ENCODE measurements at regions not wholly inside any gene's neighbourhood (a gene's known extent, or its start where the extent isn't known, plus 50 kb on each side); places are given as distances from the start of the nearest gene placed in this dataset.

DNA sequence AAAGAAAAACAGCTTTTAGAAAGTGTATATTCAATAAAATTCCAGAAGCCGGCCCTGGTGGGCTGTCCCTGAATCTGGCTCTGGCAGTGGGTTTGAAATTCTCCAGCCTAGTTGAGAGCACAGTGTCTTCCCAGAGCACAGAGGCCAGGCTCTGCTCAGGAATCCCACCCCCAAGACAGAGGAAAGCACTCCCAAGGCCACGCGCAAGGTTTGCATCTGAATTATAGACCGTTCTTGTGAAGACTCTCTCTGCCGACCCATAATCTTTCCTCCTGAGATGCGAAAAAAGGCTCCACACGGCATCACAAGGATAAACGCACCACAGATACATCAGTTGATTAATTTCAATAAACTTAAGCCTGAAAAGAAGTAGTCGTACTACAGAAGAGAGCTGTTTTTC, 342.2 kb downstream of the CMPK2 start:
- no peaks in the 10 kb centered on the region for H3K36me3 ChIP-seq (ENCODE audit: control insufficient read depth in 1 of 2, insufficient read depth in 2 of 2, low read length in 2 of 2)
- no peaks in the 10 kb centered on the region for H3K4me1 ChIP-seq (ENCODE audit: control insufficient read depth in 1 of 2, insufficient read depth in 2 of 2, low read length in 2 of 2)
- DNase-seq (ENCODE audit: low read depth, low spot score) (no peak), ATAC-seq (no peak)
- intact Hi-C loops (cut with micrococcal nuclease): no loop called here
- BruUV-seq (replicated peaks): no TSS peak
- H3K79me2 ChIP-seq (ENCODE audit: insufficient read depth, low read length): no peaks in the 10 kb centered on the region
- ChIA-PET CTCF (no interaction called here), POLR2A (no interaction called here), RAD21 (ENCODE audit: low non-redundant PET in 1 of 2, low total read pairs in 2 of 2, uncharacterized antibody in 2 of 2, unreplicated experiment in 2 of 2) (no interaction called here)
- no peaks in the 10 kb centered on the region for H3K9me3 ChIP-seq (ENCODE audit: control insufficient read depth in 1 of 2, insufficient read depth in 1 of 2, low read depth in 1 of 2, low read length in 2 of 2)
- H3K9me2 ChIP-seq (ENCODE audit: insufficient read depth): no peaks in the 10 kb centered on the region
- no peak overlapping the region for H3K4me3 ChIP-seq (replicated peaks in 1 of 2; ENCODE audit: low read depth in 1 of 2, low read length in 2 of 2)
- H4K20me1 ChIP-seq (ENCODE audit: insufficient read depth): no peaks in the 10 kb centered on the region
- no peak overlapping the region for H3K4me2 ChIP-seq (ENCODE audit: low read length)
- H3K27ac ChIP-seq (ENCODE audit: low read depth, low read length): no peak overlapping the region
- TF ChIP-seq SP1 (IDR thresholded peaks at IDR 0.05; ENCODE audit: low read depth) (no peak), ZBTB33 (IDR thresholded peaks at IDR 0.05; ENCODE audit: extremely low read depth, insufficient replicate concordance, low read length) (no peak), CBX3 (IDR thresholded peaks at IDR 0.05; ENCODE audit: low read depth) (no peak), EGR1 (IDR thresholded peaks at IDR 0.05; ENCODE audit: low read depth) (no peak), EZH2 (IDR thresholded peaks at IDR 0.05) (no peak), SIN3A (IDR thresholded peaks at IDR 0.05; ENCODE audit: low read depth) (no peak), POLR2A (IDR thresholded peaks at IDR 0.05; ENCODE audit: borderline replicate concordance, extremely low read depth, insufficient read depth, insufficient read length) (no peak), CEBPB (IDR thresholded peaks at IDR 0.05; ENCODE audit: low read depth) (no peak), ZNF274 (IDR thresholded peaks at IDR 0.05; ENCODE audit: low read depth, low read length) (no peak), YY1 (IDR thresholded peaks at IDR 0.05; ENCODE audit: extremely low read depth, insufficient replicate concordance, low read depth, low read length) (no peak), ATF3 (IDR thresholded peaks at IDR 0.05) (no peak), JUND (IDR thresholded peaks at IDR 0.05) (no peak), RAD21 (IDR thresholded peaks at IDR 0.05; ENCODE audit: low read depth) (no peak), ZFX (IDR thresholded peaks at IDR 0.05) (no peak)
- TF ChIP-seq, protein P1, sequence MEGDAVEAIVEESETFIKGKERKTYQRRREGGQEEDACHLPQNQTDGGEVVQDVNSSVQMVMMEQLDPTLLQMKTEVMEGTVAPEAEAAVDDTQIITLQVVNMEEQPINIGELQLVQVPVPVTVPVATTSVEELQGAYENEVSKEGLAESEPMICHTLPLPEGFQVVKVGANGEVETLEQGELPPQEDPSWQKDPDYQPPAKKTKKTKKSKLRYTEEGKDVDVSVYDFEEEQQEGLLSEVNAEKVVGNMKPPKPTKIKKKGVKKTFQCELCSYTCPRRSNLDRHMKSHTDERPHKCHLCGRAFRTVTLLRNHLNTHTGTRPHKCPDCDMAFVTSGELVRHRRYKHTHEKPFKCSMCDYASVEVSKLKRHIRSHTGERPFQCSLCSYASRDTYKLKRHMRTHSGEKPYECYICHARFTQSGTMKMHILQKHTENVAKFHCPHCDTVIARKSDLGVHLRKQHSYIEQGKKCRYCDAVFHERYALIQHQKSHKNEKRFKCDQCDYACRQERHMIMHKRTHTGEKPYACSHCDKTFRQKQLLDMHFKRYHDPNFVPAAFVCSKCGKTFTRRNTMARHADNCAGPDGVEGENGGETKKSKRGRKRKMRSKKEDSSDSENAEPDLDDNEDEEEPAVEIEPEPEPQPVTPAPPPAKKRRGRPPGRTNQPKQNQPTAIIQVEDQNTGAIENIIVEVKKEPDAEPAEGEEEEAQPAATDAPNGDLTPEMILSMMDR (IDR thresholded peaks at IDR 0.05 in 2 of 3, conservative IDR thresholded peaks at IDR 0.05 in 1 of 3; ENCODE audit: borderline replicate concordance in 1 of 3, insufficient read depth in 1 of 3, low read depth in 2 of 3, low read length in 2 of 3): no peak
- TF ChIP-seq, protein P2, sequence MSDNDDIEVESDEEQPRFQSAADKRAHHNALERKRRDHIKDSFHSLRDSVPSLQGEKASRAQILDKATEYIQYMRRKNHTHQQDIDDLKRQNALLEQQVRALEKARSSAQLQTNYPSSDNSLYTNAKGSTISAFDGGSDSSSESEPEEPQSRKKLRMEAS (IDR thresholded peaks at IDR 0.05): no peak
- TF ChIP-seq, protein P3, sequence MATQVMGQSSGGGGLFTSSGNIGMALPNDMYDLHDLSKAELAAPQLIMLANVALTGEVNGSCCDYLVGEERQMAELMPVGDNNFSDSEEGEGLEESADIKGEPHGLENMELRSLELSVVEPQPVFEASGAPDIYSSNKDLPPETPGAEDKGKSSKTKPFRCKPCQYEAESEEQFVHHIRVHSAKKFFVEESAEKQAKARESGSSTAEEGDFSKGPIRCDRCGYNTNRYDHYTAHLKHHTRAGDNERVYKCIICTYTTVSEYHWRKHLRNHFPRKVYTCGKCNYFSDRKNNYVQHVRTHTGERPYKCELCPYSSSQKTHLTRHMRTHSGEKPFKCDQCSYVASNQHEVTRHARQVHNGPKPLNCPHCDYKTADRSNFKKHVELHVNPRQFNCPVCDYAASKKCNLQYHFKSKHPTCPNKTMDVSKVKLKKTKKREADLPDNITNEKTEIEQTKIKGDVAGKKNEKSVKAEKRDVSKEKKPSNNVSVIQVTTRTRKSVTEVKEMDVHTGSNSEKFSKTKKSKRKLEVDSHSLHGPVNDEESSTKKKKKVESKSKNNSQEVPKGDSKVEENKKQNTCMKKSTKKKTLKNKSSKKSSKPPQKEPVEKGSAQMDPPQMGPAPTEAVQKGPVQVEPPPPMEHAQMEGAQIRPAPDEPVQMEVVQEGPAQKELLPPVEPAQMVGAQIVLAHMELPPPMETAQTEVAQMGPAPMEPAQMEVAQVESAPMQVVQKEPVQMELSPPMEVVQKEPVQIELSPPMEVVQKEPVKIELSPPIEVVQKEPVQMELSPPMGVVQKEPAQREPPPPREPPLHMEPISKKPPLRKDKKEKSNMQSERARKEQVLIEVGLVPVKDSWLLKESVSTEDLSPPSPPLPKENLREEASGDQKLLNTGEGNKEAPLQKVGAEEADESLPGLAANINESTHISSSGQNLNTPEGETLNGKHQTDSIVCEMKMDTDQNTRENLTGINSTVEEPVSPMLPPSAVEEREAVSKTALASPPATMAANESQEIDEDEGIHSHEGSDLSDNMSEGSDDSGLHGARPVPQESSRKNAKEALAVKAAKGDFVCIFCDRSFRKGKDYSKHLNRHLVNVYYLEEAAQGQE (IDR thresholded peaks at IDR 0.05; ENCODE audit: low read depth): no peak
- H2AFZ ChIP-seq (ENCODE audit: low read depth, low read length, poor library complexity, severe bottlenecking): no peak overlapping the region
- H3K27me3 ChIP-seq (ENCODE audit: insufficient read depth, low read length): no peaks in the 10 kb centered on the region
- no peak overlapping the region for H3K9ac ChIP-seq (ENCODE audit: low read length)

Measured in HCT116 (cell line).